Fibroblast of pulmonary artery (primary cell): ENCODE measurements at regions not wholly inside any gene's neighbourhood (a gene's known extent, or its start where the extent isn't known, plus 50 kb on each side); places are given as distances from the start of the nearest gene placed in this dataset.

Source experiments
- DNase-seq: peaks from one replicate; pipeline ENCODE4 v3.0.0-alpha.2; 2010; ENCODE audit warnings: low read depth
- H3K4me3 ChIP-seq: replicated peaks from 2 replicates; pipeline ENCODE4 v1.5.1; 2011; ENCODE audit warnings: low read depth, mild to moderate bottlenecking, control low read depth, low read length, moderate library complexity
- CTCF ChIP-seq: IDR thresholded peaks from 2 replicates; pipeline ENCODE4 v1.5.1; 2011; ENCODE audit warnings: mild to moderate bottlenecking, control low read depth, low read length, inconsistent platforms; ENCODE audit errors: missing control alignments

- DNase-seq = peak; percentile 42
- no peak overlapping the region for H3K4me3 ChIP-seq
- TF ChIP-seq CTCF = peak; percentile 73
These were observed 123.5 kb downstream of the RPLP1 start for GRCh38 chr15:69576035-69576526.

- no peak for DNase-seq
- TF ChIP-seq CTCF = no peak
- H3K4me3 ChIP-seq = no peak overlapping the region
These were observed 124.3 kb downstream of the RPLP1 start for GRCh38 chr15:69576948-69577351.

DNA sequence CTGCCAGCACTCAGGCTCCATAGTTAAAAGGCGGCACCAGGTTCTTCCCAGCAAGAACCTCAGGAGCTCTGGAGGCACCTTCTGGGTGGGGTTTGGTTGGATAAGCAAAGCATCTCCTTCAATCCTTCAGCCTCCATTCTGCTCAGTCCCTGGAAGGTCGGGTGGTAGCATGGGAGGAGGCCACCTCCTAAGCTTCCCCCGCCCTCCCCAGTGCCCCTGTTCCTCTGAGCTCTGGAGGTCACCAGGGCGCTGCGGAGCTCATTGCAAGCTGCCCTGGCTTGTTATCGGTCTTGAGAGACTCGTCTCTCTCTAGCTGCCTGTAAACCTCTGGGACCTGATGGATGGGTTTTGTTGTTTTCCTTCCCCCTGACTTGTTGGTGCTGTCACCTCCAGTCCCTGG, 124.8 kb downstream of the RPLP1 start:
- TF ChIP-seq CTCF = no peak
- H3K4me3 ChIP-seq = no peak overlapping the region
- DNase-seq = no peak

DNA sequence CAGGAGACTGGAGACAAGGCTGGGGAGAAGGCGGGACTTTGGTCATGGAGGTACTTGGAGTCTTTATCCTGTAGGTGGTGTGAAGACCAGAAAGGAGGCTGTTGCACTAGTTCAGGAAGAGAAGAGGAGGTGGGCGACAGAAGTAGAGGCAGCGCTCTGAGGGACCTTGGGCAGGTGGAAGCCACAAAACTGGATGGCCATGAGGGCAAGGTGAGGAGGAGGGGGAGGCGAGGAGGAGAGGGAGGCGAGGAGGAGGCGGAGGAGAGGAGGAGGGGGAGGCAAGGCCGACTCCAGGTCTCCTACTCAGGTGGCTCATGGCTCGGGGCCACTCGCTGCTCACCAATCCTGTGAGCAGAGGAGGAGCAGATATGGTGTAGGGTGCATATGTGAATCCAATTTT, 125.6 kb downstream of the RPLP1 start:
- TF ChIP-seq CTCF = no peak
- no peak overlapping the region for H3K4me3 ChIP-seq
- DNase-seq = no peak

DNA sequence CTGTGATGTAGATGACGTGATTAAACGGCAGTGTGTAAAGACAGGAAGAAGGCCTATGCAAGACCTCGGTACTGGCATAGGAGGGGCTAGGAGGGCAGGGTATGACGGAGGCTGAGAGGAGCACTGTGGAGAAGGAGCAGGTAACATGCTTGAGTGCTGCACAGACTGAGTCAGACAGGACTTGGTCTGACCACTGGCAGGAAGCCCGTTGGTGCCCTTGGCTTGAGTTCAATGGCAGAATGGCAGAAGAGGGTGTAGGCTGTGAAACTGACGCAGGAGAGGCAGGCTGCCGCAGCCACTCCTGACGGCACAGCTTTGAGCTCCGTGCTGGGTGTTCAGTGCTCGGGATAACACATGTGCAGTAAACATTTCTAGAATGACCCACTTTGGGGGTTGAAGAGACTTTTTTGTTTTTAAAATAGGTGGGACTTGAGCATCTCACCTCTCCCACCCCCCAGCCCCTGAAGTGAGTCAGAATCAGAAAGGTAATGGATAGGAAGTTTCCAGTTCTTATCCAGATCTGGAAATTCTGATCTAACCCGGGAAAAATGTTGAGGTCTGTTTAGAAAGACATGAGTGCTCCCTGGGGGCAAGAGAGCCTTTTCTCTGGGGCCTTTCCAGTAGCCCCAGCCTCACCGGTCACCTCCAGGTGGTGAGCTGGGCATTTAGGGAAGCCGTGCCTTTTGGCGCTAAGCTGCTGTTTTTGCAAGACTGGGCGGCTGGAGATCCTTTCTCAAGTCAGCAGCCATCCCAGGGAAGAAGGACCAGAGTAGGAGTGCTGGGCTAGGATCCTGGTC, 126.4 kb downstream of the RPLP1 start:
- TF ChIP-seq CTCF = no peak
- DNase-seq = no peak
- no peak overlapping the region for H3K4me3 ChIP-seq

- DNase-seq = no peak
- TF ChIP-seq CTCF = no peak
- no peak overlapping the region for H3K4me3 ChIP-seq
These were observed 127.5 kb downstream of the RPLP1 start for GRCh38 chr15:69579950-69580618.
